Thoracic aorta (tissue), 2 donors: ENCODE measurements at regions not wholly inside any gene's neighbourhood (a gene's known extent, or its start where the extent isn't known, plus 50 kb on each side); places are given as distances from the start of the nearest gene placed in this dataset.

Source experiments
- ATAC-seq: fragments of 150-250 bp; one replicate; pipeline ENCODE4 v1.8.0; 2017; ENCODE audit warnings: low read depth; ENCODE audit not compliant: insufficient number of reproducible peaks, low FRiP score
- DNase-seq: peaks from one replicate; pipeline ENCODE4 v3.0.0-alpha.2; 2020; ENCODE audit warnings: low spot score
- H3K27ac ChIP-seq, 2 donors: fragments of 200-600 bp; sonication (generic); 1 replicate in 1 of 2; 2 replicates in 1 of 2; pipeline ENCODE4 v1.5.1; 2016; ENCODE audit warnings: mild to moderate bottlenecking in 2 of 2, moderate library complexity in 2 of 2
- H3K27me3 ChIP-seq: fragments of 200-600 bp; sonication (generic); replicated peaks from 2 replicates; pipeline ENCODE4 v1.6.0; 2016; ENCODE audit warnings: mild to moderate bottlenecking; ENCODE audit not compliant: insufficient read depth
- H3K36me3 ChIP-seq: fragments of 200-600 bp; sonication (generic); one replicate; pipeline ENCODE4 v1.5.1; 2016
- H3K4me1 ChIP-seq, 2 donors: fragments of 200-600 bp; sonication (generic); 1 replicate in 1 of 2; 2 replicates in 1 of 2; pipeline versions ENCODE4 v1.5.1 to v1.6.0; 2016; ENCODE audit warnings: low read depth in 2 of 2, mild to moderate bottlenecking in 1 of 2; ENCODE audit not compliant: control insufficient read depth in 1 of 2
- H3K4me3 ChIP-seq: fragments of 200-600 bp; sonication (generic); 2 replicates; pipeline ENCODE4 v1.5.1; 2016; ENCODE audit warnings: mild to moderate bottlenecking
- H3K9me3 ChIP-seq: fragments of 200-600 bp; sonication (generic); 2 replicates; pipeline ENCODE4 v1.5.1; 2016
- TF ChIP-seq, protein P1 (sequence below): fragments of 200-600 bp; sonication (generic); IDR thresholded peaks from one replicate; pipeline ENCODE4 v1.5.1; 2019; ENCODE audit warnings: antibody characterized with exemption

DNA sequence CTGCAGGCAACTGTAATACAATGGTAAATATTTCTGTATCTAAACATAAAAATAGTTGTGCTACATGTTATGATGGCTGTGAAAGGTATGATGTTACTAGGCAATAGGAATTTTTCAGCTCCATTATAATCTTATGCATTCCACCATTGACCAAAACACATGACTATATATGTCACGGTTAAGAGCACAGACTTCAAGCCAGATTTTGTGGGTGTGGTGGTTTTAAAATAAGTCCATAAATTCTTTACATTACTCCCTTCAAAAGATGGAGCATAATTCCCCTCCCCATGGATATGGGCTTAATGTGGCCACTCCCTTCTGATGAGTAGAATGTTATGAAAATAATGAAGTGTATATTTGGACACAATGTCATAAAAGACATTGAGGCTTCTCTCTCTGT is 88.4 kb upstream of the TBC1D5 start:
- Histone ChIP-seq H3K27me3 (no peaks in the 10 kb centered on the region), H3K4me1 (no peaks in the 10 kb centered on the region), H3K36me3 (no peaks in the 10 kb centered on the region), H3K27ac (no peak overlapping the region), H3K4me3 (no peak overlapping the region), H3K9me3 (no peaks in the 10 kb centered on the region)
- TF ChIP-seq, protein P1, sequence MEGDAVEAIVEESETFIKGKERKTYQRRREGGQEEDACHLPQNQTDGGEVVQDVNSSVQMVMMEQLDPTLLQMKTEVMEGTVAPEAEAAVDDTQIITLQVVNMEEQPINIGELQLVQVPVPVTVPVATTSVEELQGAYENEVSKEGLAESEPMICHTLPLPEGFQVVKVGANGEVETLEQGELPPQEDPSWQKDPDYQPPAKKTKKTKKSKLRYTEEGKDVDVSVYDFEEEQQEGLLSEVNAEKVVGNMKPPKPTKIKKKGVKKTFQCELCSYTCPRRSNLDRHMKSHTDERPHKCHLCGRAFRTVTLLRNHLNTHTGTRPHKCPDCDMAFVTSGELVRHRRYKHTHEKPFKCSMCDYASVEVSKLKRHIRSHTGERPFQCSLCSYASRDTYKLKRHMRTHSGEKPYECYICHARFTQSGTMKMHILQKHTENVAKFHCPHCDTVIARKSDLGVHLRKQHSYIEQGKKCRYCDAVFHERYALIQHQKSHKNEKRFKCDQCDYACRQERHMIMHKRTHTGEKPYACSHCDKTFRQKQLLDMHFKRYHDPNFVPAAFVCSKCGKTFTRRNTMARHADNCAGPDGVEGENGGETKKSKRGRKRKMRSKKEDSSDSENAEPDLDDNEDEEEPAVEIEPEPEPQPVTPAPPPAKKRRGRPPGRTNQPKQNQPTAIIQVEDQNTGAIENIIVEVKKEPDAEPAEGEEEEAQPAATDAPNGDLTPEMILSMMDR: no peak
- ATAC-seq (no peak), DNase-seq (no peak)

- Histone ChIP-seq H3K36me3 (no peaks in the 10 kb centered on the region), H3K9me3 (no peaks in the 10 kb centered on the region), H3K4me1 (no peaks in the 10 kb centered on the region), H3K4me3 (no peak overlapping the region), H3K27ac (no peak overlapping the region), H3K27me3 (no peaks in the 10 kb centered on the region)
- no peak for DNase-seq
- TF ChIP-seq, protein P1: no peak
- ATAC-seq: no peak
Observed at GRCh38 chr3:17828388-17828787, 86.0 kb upstream of the TBC1D5 start.

DNA sequence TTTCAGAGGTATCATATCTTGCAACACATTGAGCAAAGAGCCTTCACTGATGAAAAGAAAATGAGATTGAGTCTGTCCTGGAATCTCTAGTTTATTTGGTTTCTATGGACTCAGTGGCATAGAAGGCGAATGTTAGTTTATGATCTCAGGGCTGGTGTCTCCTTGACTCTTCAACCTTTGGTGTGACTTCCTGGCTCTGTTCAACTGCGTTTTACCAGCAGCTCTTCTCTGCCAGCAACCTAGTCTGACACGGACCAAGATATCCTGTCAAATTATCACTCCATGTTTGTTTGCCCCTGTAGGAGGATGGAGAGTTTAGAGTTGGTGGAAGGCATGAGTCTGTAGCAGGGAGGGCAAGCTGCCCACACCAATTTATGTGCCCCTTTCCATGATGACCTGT is 82.9 kb upstream of the TBC1D5 start:
- Histone ChIP-seq H3K4me1 (no peaks in the 10 kb centered on the region), H3K27me3 (no peaks in the 10 kb centered on the region), H3K4me3 (no peak overlapping the region), H3K27ac (no peak overlapping the region), H3K9me3 (no peaks in the 10 kb centered on the region), H3K36me3 (no peaks in the 10 kb centered on the region)
- DNase-seq (no peak), ATAC-seq (no peak)
- TF ChIP-seq, protein P1: no peak

DNA sequence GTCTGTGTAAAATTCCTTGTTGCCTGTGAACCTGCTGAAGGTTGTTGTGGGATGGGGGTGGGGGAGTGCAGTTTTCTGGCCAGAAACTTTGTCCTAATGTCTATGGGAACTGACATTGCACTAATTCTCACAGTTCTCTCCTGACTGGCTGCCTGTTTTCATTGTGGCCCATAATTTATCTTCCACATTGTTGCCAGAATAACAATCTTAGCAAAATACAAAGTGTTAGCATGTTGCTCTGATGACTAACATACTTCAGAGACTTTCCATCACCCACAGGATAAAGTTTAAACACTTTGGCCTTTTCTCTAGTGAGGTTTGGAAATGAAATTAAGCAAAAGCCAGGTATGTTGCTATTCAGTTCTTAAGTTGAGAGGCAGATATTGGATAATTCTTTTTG is 81.4 kb upstream of the TBC1D5 start:
- TF ChIP-seq, protein P1: no peak
- H3K9me3 ChIP-seq: no peaks in the 10 kb centered on the region
- no peak for ATAC-seq
- H3K4me3 ChIP-seq: no peak overlapping the region
- H3K27me3 ChIP-seq: no peaks in the 10 kb centered on the region
- no peaks in the 10 kb centered on the region for H3K36me3 ChIP-seq
- no peak overlapping the region for H3K27ac ChIP-seq
- no peaks in the 10 kb centered on the region for H3K4me1 ChIP-seq
- no peak for DNase-seq

GRCh38 chr3:17823036-17823435 is 80.6 kb upstream of the TBC1D5 start:
- DNase-seq: no peak
- H3K27ac ChIP-seq: no peak overlapping the region
- no peaks in the 10 kb centered on the region for H3K4me1 ChIP-seq
- H3K4me3 ChIP-seq: no peak overlapping the region
- TF ChIP-seq, protein P1: no peak
- H3K9me3 ChIP-seq: no peaks in the 10 kb centered on the region
- no peak for ATAC-seq
- no peaks in the 10 kb centered on the region for H3K36me3 ChIP-seq
- no peaks in the 10 kb centered on the region for H3K27me3 ChIP-seq
